MM.1S (cell line): ENCODE measurements at regions not wholly inside any gene's neighbourhood (a gene's known extent, or its start where the extent isn't known, plus 50 kb on each side); places are given as distances from the start of the nearest gene placed in this dataset.

Experiments
- DNase-seq: peaks from one replicate; pipeline ENCODE4 v3.0.0-alpha.2; 2015
- H2AFZ ChIP-seq: fragments of 300-600 bp; sonication (generic); 2 replicates; pipeline ENCODE4 v1.6.0; 2016; ENCODE audit warnings: antibody characterized with exemption, low read length
- H3F3A ChIP-seq: fragments of 300-600 bp; sonication (generic); 2 replicates; pipeline ENCODE4 v1.6.1; 2016; ENCODE audit warnings: mild to moderate bottlenecking, antibody characterized with exemption, low read length, moderate library complexity, mixed read lengths; ENCODE audit not compliant: insufficient read depth
- H3K27ac ChIP-seq: fragments of 300-600 bp; sonication (generic); 2 replicates; pipeline ENCODE4 v1.5.1; 2016; ENCODE audit warnings: mild to moderate bottlenecking, low read length
- H3K27me3 ChIP-seq: fragments of 300-600 bp; sonication (generic); replicated peaks from 2 replicates; pipeline ENCODE4 v1.6.0; 2016; ENCODE audit warnings: low read length; ENCODE audit not compliant: insufficient read depth
- H3K36me3 ChIP-seq: fragments of 300-600 bp; sonication (generic); replicated peaks from 2 replicates; pipeline ENCODE4 v1.6.1; 2016; ENCODE audit warnings: mild to moderate bottlenecking, low read length, mixed read lengths; ENCODE audit not compliant: insufficient read depth
- H3K4me1 ChIP-seq: fragments of 300-600 bp; sonication (generic); 2 replicates; pipeline ENCODE4 v1.6.1; 2016; ENCODE audit warnings: low read length, mixed read lengths
- H3K4me2 ChIP-seq: fragments of 300-600 bp; sonication (generic); 2 replicates; pipeline ENCODE4 v1.6.0; 2016; ENCODE audit warnings: low read depth, low read length
- H3K4me3 ChIP-seq: fragments of 300-600 bp; sonication (generic); 2 replicates; pipeline ENCODE4 v1.5.1; 2016; ENCODE audit warnings: low read length, mixed read lengths
- H3K79me2 ChIP-seq: fragments of 300-600 bp; sonication (generic); 2 replicates; pipeline ENCODE4 v1.6.1; 2016; ENCODE audit warnings: mixed run types, low read length, mixed read lengths
- H3K9ac ChIP-seq: fragments of 300-600 bp; sonication (generic); 2 replicates; pipeline ENCODE4 v1.6.1; 2016; ENCODE audit warnings: low read length, mixed read lengths
- H3K9me2 ChIP-seq: fragments of 300-600 bp; sonication (generic); replicated peaks from 2 replicates; pipeline ENCODE4 v1.6.1; 2016; ENCODE audit warnings: mild to moderate bottlenecking, low read length, mixed read lengths; ENCODE audit not compliant: insufficient read depth
- H3K9me3 ChIP-seq: fragments of 300-600 bp; sonication (generic); replicated peaks from 2 replicates; pipeline ENCODE4 v1.6.1; 2016; ENCODE audit warnings: mild to moderate bottlenecking, low read length, mixed read lengths; ENCODE audit not compliant: insufficient read depth
- H4K20me1 ChIP-seq: fragments of 300-600 bp; sonication (generic); 2 replicates; pipeline ENCODE4 v1.6.1; 2016; ENCODE audit warnings: mild to moderate bottlenecking, low read length, moderate library complexity, mixed read lengths; ENCODE audit not compliant: insufficient read depth
- CTCF ChIP-seq: fragments of 300-600 bp; sonication (generic); IDR thresholded peaks from 2 replicates; pipeline ENCODE4 v1.5.1; 2016; ENCODE audit warnings: antibody characterized with exemption, low read length, mixed read lengths
- EZH2 ChIP-seq: fragments of 300-600 bp; sonication (generic); optimal IDR thresholded peaks from 2 replicates; pipeline ENCODE3; 2017; ENCODE audit warnings: low read depth, mild to moderate bottlenecking, antibody characterized with exemption, low read length, mixed read lengths
- EZH2phosphoT487 ChIP-seq: fragments of 300-600 bp; sonication (generic); IDR thresholded peaks from 2 replicates; pipeline ENCODE4 v1.6.1; 2018; ENCODE audit warnings: antibody characterized with exemption, low read length

DNA sequence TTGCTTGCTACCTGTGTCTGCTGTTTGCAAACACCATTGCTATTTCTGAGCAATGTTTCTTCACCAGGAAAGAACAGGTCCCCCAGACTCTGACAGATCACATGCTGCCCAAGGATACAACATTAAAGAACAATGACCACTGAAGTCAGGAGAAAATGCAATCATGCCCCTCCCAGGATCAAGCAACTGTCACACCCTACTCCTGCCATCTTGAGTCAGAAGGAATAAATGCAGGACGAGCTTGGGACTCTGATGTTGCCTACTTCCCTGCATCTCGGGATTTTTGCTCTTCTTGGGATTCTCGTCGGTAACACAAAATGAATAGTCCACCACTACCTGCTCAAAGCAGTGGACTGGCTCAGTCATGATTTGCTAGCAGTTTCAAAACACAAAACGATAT lies 490.6 kb downstream of the COG6 start:
- Histone ChIP-seq H3K36me3 (no peaks in the 10 kb centered on the region), H3K9me3 (no peaks in the 10 kb centered on the region), H3K4me1 (no peaks in the 10 kb centered on the region), H3K9me2 (no peaks in the 10 kb centered on the region), H3K4me3 (no peak overlapping the region), H4K20me1 (no peaks in the 10 kb centered on the region), H3K9ac (no peak overlapping the region), H3K4me2 (no peak overlapping the region), H3K27me3 (no peaks in the 10 kb centered on the region), H3K27ac (no peak overlapping the region), H3K79me2 (no peaks in the 10 kb centered on the region), H3F3A (no peaks in the 10 kb centered on the region), H2AFZ (no peak overlapping the region)
- no peak for DNase-seq
- TF ChIP-seq EZH2phosphoT487: no peak
- no peak for TF ChIP-seq EZH2
- TF ChIP-seq CTCF: no peak

GRCh38 chr13:40146611-40147117 lies 491.2 kb downstream of the COG6 start:
- no peak overlapping the region for H3K4me3 ChIP-seq
- H3F3A ChIP-seq: no peaks in the 10 kb centered on the region
- H3K27ac ChIP-seq: no peak overlapping the region
- H3K9me3 ChIP-seq: no peaks in the 10 kb centered on the region
- no peaks in the 10 kb centered on the region for H3K4me1 ChIP-seq
- no peaks in the 10 kb centered on the region for H3K36me3 ChIP-seq
- no peaks in the 10 kb centered on the region for H3K9me2 ChIP-seq
- H3K27me3 ChIP-seq: no peaks in the 10 kb centered on the region
- DNase-seq: no peak
- no peaks in the 10 kb centered on the region for H3K79me2 ChIP-seq
- no peaks in the 10 kb centered on the region for H4K20me1 ChIP-seq
- no peak overlapping the region for H3K9ac ChIP-seq
- TF ChIP-seq CTCF (no peak), EZH2phosphoT487 (no peak), EZH2 (no peak)
- no peak overlapping the region for H2AFZ ChIP-seq
- no peak overlapping the region for H3K4me2 ChIP-seq

- H3K9ac ChIP-seq: no peak overlapping the region
- no peak overlapping the region for H2AFZ ChIP-seq
- DNase-seq: no peak
- H3K9me3 ChIP-seq: no peaks in the 10 kb centered on the region
- no peaks in the 10 kb centered on the region for H3K79me2 ChIP-seq
- no peaks in the 10 kb centered on the region for H3K36me3 ChIP-seq
- no peak overlapping the region for H3K4me3 ChIP-seq
- no peaks in the 10 kb centered on the region for H3K27me3 ChIP-seq
- H3K9me2 ChIP-seq: no peaks in the 10 kb centered on the region
- H3K4me2 ChIP-seq: no peak overlapping the region
- no peak overlapping the region for H3K27ac ChIP-seq
- H3F3A ChIP-seq: no peaks in the 10 kb centered on the region
- no peaks in the 10 kb centered on the region for H4K20me1 ChIP-seq
- H3K4me1 ChIP-seq: no peaks in the 10 kb centered on the region
- no peak for TF ChIP-seq EZH2
- TF ChIP-seq CTCF: no peak
- no peak for TF ChIP-seq EZH2phosphoT487
Measured at GRCh38 chr13:40148101-40148500, 492.6 kb downstream of the COG6 start.

DNA sequence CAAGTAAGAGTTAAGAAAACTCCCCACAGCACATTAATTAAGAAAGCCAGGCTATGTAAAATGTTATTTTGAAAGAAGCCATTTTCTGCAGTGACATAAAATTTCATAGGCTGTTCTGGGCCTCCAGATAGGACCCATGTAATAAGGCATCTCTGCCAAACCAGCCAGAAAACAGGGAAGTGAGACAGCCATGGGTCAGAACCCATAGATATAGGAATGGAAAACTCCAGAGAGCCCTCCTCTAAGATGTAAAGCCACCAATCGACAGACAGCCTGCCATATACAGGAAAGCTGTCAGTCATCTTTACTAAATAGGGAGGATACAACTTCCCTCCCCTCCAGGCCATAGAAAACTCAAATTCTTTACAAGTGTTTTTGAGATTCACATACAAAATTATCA lies 493.3 kb downstream of the COG6 start:
- Histone ChIP-seq H3K27me3 (no peaks in the 10 kb centered on the region), H2AFZ (no peak overlapping the region), H3K4me1 (no peaks in the 10 kb centered on the region), H3K36me3 (no peaks in the 10 kb centered on the region), H3K4me2 (no peak overlapping the region), H3K27ac (no peak overlapping the region), H4K20me1 (no peaks in the 10 kb centered on the region), H3K79me2 (no peaks in the 10 kb centered on the region), H3K9me3 (no peaks in the 10 kb centered on the region), H3K4me3 (no peak overlapping the region), H3F3A (no peaks in the 10 kb centered on the region), H3K9ac (no peak overlapping the region), H3K9me2 (no peaks in the 10 kb centered on the region)
- no peak for TF ChIP-seq EZH2
- no peak for TF ChIP-seq EZH2phosphoT487
- TF ChIP-seq CTCF: no peak
- no peak for DNase-seq
